HG03354 (cell line): ENCODE measurements at regions not wholly inside any gene's neighbourhood (a gene's known extent, or its start where the extent isn't known, plus 50 kb on each side); places are given as distances from the start of the nearest gene placed in this dataset.
"Not testable (repeated sequence)": the region's sequence is repeated elsewhere in the genome, so short reads cannot be mapped to it uniquely, and the experiment has no call there.

Experiments used
- ATAC-seq: cut with Tn5 transposase; IDR thresholded peaks from one replicate; pipeline ENCODE4 v1.9.1; 2021; ENCODE audit warnings: mild to moderate bottlenecking; ENCODE audit not compliant: unreplicated experiment, poor library complexity, severe bottlenecking

DNA sequence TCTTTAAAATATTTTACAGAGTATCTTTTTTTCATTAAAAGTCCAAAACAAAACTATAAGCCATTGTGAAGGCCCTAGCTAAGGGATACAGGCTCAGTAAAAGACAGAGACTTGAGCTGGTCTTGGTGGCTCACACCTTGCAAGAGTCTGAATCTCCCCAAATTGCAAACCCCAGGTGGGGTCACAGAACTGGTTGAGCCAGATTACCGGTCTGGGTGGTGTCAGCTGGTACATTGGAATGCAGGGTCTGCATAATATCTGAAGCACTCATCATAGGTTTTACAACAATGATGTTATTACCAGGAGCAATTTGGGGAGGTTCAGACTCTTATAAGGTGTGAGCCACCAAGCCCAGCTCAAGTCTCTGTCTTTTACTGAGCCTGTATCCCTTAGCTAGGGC is 201.2 kb upstream of the ARPP21 start:
- no peak for ATAC-seq

DNA sequence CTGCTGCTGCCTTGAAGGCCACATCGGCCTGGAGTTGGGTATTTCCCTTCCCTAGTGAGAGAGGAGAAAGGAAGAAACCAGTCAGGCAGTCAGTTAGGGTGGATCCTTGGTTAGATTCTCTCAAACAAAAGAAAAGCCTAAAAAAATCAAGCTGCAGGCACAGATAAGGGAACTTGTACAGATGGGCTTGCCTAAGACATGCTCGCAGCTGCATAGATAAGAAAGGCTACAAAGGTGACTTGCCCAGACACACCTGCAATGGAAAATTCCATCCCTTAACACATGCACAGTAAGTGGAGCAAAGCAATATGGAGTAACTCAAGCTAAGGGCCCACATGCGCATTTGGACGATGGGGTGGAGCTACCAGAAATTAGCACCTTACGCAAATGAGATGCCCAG is 199.7 kb upstream of the ARPP21 start:
- no peak for ATAC-seq

DNA sequence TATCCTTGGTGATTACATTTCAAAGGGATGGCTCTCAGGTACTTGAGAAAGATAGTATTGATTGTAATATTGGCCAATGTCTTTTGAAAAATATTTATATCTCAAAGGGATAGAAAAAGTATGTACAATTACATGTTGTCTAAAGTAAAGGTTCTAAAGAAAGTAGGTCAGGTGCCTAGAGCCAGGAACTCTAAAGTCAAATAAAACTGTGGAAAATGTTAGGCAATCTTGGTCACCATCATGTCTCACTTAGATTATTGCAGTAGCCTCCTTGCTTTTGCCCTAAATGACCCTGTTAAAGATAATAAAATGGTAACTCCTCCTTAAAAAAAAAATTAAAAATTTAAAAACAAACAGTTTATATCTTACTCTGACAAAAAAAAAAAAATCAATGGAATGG is 198.5 kb upstream of the ARPP21 start:
- no peak for ATAC-seq

DNA sequence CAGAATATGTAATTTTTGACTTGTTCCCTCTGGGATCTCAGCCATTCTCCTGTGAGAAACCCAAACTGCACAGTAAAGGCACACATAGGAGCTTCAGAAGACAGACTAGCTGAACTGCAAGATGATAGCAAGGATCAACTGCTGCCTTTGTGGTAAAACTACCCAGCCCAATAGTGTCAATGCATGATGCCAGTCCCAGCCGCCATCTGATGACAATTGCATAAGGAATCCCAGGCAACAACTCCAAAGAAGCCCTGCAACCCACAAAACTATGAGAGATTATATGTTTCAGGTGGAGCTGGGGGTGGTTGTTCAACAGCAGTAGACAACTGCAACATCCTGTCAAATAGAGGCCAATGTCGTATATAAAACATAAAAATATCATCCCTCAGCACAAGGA is 192.4 kb upstream of the ARPP21 start:
- no peak for ATAC-seq

GRCh38 chr3:35448121-35448520 is 191.2 kb upstream of the ARPP21 start:
- no peak for ATAC-seq

DNA sequence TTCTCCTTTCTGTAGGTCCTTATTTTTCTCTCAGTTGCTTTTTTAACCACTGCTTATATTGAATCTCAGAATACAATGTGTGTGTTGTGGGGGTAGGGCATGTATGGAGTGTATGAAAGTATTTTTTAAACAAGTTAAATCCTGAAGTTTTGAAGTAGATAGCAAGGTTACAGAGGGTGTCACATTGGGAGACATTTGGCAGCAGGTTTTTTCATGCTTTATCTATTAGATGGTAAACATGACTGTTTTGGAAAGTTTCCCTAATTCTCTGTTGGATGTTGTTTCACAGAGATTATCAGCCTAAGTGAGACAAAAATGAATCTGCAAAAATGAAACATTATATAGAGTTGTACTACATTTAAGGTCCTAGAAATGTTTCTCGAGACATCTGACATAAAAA is 190.6 kb upstream of the ARPP21 start:
- ATAC-seq: no peak

GRCh38 chr3:35454819-35455218 is 184.5 kb upstream of the ARPP21 start:
- ATAC-seq: not testable (repeated sequence)

GRCh38 chr3:35473956-35474355 is 165.4 kb upstream of the ARPP21 start:
- no peak for ATAC-seq

DNA sequence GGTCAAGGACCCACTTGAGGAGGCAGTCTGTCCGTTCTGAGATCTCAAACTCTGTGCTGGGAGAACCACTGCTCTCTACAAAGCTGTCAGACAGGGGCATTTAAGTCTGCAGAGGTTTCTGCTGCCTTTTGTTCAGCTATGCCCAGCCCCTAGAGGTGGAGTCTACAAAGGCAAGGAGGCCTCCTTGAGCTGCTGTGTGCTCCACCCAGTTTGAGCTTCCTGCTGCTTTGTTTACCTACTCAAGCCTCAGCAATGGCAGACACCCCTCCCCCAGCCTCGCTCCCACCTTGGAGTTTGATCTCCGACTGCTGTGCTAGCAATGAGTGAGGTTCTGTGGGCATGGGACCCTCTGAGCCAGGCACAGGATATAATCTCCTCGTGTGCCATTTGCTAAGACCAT is 156.8 kb upstream of the ARPP21 start:
- ATAC-seq: not testable (repeated sequence)

- no peak for ATAC-seq
Observed at GRCh38 chr3:35483131-35483530, 156.2 kb upstream of the ARPP21 start.

DNA sequence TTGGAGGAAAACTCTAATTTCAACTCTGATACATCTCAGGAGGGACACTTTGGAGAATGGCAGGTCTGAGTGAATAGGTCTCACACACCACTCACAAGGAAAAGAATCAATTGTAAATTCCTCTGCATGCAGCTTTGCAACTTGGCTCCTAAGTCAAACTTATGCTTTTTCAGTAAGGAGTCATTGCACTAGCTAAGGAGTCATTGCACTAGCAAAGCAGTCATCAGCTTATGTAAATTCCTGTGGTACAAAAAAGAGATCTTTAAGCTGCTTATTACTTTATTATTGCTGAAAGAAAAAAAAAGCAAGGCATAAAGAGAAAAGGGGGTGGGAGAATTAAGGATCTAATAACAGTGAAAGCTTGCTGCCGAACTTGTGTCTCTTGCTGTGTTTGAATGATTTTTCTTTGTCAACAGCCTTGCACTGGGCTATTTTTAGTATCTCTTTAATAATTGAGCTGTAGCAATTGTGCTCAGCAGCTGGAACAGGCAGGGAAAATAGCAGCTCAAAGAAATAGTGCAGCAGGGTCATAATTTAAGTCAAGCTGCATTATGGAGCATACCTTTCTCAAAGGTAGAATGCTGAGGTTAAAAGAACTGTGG is 154.3 kb upstream of the ARPP21 start:
- ATAC-seq: no peak

- no peak for ATAC-seq
Observed at GRCh38 chr3:35486295-35486694, 153.0 kb upstream of the ARPP21 start.

- no peak for ATAC-seq
Observed at GRCh38 chr3:35487376-35487775, 151.9 kb upstream of the ARPP21 start.

DNA sequence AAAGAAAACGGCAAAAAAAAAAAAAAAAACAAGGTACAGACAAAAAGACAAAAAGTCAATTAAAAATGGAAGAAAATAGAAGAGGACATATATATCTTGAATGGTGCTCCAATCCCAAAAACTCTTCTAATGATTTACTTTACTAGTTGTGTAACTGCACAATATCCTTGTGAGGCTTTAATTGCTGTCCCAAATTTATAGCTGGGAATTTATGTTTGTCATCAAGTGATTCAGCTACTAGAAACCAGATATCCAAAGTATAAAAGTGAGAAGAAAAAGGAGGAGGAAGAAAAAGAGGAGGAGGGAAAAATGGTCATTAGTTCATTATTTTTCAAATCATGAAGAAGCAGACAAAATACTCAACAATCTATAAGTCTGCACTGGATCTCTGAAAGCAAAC is 150.8 kb upstream of the ARPP21 start:
- no peak for ATAC-seq

DNA sequence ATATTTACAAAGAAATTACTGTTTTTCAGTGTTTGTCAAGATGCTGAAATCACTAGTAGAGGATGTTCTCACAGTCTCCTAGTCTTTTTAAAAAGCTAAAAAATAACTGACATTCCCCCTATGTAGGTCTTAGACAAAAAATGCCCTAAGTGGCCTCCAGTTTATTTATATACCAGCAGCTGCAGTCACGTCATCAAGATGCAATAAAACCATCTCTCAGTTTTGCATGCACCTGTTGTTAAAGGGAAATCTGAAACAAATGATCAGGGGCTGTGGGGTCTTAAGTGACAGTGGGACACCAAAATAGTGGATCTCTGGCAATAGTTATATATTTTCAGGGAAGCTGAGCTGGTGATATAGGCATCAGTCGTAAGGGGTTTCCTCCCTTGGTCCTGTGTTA is 146.5 kb upstream of the ARPP21 start:
- no peak for ATAC-seq

GRCh38 chr3:35498506-35499210 is 140.7 kb upstream of the ARPP21 start:
- no peak for ATAC-seq

GRCh38 chr3:35500641-35501350 is 138.5 kb upstream of the ARPP21 start:
- ATAC-seq: peak; percentile 80

DNA sequence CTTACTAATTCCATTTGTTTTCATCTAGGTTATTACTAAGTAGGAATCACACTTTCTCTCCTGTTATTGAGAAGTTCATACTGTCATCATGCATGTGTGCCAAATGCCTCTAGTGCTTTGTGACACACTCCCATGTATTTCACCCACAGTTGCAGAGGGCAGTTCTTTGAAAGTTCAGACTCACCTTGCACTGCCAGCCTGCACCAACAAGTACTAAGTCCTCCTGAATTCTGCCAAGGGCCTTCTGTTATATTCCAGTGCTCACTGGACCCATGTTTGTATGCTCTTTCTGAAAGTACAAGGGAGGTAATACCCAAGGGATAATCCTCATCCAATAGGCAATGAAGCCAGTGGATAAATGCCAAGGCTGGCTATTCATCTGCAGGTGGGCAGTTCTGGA is 136.6 kb upstream of the ARPP21 start:
- ATAC-seq: no peak

- ATAC-seq: no peak
Observed at GRCh38 chr3:35505181-35505580, 134.1 kb upstream of the ARPP21 start.

- no peak for ATAC-seq
Observed at GRCh38 chr3:35505772-35506171, 133.6 kb upstream of the ARPP21 start.

DNA sequence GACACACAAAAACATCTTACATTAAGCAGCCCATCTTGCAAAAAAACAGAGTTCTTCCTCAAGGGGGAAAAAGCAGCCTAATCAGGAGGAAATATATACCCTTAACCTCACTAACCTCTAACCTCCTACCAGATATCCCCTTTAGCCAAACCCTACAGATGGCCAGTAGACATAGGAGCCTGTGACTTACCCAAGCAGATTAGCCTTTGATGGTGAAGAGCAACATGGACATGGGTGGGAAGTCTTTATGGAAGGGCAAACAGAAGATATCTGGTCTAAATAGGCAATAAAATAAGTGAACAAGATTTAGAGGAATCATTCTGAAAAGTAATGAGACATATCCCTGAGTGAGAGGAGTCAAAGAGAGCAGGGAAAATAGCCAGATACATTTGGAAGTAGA is 119.4 kb upstream of the ARPP21 start:
- no peak for ATAC-seq
